ENCODE measurements at regions not wholly inside any gene's neighbourhood (a gene's known extent, or its start where the extent isn't known, plus 50 kb on each side); places are given as distances from the start of the nearest gene placed in this dataset.

- Histone ChIP-seq H3K4me3 (ENCODE audit: low read depth in 1 of 2, low read length in 1 of 2) (no peak overlapping the region), H3K27ac (no peak overlapping the region), H3K9me3 (no peaks in the 10 kb centered on the region), H3K4me1 (ENCODE audit: control insufficient read depth in 1 of 2, insufficient read depth in 1 of 2, low read depth in 1 of 2, low read length in 1 of 2) (no peaks in the 10 kb centered on the region), H3K27me3 (no peaks in the 10 kb centered on the region), H3K36me3 (no peaks in the 10 kb centered on the region)
- TF ChIP-seq, protein P1, sequence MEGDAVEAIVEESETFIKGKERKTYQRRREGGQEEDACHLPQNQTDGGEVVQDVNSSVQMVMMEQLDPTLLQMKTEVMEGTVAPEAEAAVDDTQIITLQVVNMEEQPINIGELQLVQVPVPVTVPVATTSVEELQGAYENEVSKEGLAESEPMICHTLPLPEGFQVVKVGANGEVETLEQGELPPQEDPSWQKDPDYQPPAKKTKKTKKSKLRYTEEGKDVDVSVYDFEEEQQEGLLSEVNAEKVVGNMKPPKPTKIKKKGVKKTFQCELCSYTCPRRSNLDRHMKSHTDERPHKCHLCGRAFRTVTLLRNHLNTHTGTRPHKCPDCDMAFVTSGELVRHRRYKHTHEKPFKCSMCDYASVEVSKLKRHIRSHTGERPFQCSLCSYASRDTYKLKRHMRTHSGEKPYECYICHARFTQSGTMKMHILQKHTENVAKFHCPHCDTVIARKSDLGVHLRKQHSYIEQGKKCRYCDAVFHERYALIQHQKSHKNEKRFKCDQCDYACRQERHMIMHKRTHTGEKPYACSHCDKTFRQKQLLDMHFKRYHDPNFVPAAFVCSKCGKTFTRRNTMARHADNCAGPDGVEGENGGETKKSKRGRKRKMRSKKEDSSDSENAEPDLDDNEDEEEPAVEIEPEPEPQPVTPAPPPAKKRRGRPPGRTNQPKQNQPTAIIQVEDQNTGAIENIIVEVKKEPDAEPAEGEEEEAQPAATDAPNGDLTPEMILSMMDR (IDR thresholded peaks at IDR 0.05) = no peak
These were observed 880.0 kb downstream of the SLC16A7 start for GRCh38 chr12:60475825-60476224.

- Histone ChIP-seq H3K27me3 (no peaks in the 10 kb centered on the region), H3K36me3 (no peaks in the 10 kb centered on the region), H3K9me3 (no peaks in the 10 kb centered on the region), H3K4me1 (ENCODE audit: control insufficient read depth in 1 of 2, insufficient read depth in 1 of 2, low read depth in 1 of 2, low read length in 1 of 2) (no peaks in the 10 kb centered on the region), H3K27ac (no peak overlapping the region), H3K4me3 (ENCODE audit: low read depth in 1 of 2, low read length in 1 of 2) (no peak overlapping the region)
- TF ChIP-seq, protein P1 (IDR thresholded peaks at IDR 0.05) = no peak
These were observed 891.5 kb downstream of the SLC16A7 start for GRCh38 chr12:60487284-60487683.

DNA sequence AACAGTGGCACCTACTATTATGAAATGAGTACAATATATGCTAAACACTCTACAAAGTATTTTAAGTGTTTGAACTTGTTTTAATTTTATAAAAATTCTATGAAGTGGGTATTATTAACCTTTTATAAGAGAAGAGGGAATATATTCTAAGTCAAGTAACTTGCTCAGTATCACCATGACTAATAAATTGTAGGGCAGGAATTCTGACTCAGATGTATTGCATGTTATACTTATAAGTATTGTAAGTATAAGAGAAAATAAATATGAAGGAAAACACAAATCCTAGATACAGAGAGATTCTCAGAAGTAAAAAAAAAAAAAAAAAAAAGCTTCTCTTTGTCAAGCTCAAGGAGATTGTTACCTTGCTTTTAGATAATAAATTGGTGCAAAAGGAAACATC lies 893.2 kb downstream of the SLC16A7 start:
- no peaks in the 10 kb centered on the region for H3K27me3 ChIP-seq
- no peak overlapping the region for H3K27ac ChIP-seq
- TF ChIP-seq, protein P1 (IDR thresholded peaks at IDR 0.05) = no peak
- H3K36me3 ChIP-seq = no peaks in the 10 kb centered on the region
- no peaks in the 10 kb centered on the region for H3K9me3 ChIP-seq
- no peak overlapping the region for H3K4me3 ChIP-seq (ENCODE audit: low read depth in 1 of 2, low read length in 1 of 2)
- no peaks in the 10 kb centered on the region for H3K4me1 ChIP-seq (ENCODE audit: control insufficient read depth in 1 of 2, insufficient read depth in 1 of 2, low read depth in 1 of 2, low read length in 1 of 2)

GRCh38 chr12:60494244-60494643 lies 898.4 kb downstream of the SLC16A7 start:
- H3K9me3 ChIP-seq = no peaks in the 10 kb centered on the region
- TF ChIP-seq, protein P1 (IDR thresholded peaks at IDR 0.05) = no peak
- no peaks in the 10 kb centered on the region for H3K4me1 ChIP-seq (ENCODE audit: control insufficient read depth in 1 of 2, insufficient read depth in 1 of 2, low read depth in 1 of 2, low read length in 1 of 2)
- H3K4me3 ChIP-seq (ENCODE audit: low read depth in 1 of 2, low read length in 1 of 2) = no peak overlapping the region
- no peaks in the 10 kb centered on the region for H3K27me3 ChIP-seq
- H3K27ac ChIP-seq = no peak overlapping the region
- no peaks in the 10 kb centered on the region for H3K36me3 ChIP-seq

DNA sequence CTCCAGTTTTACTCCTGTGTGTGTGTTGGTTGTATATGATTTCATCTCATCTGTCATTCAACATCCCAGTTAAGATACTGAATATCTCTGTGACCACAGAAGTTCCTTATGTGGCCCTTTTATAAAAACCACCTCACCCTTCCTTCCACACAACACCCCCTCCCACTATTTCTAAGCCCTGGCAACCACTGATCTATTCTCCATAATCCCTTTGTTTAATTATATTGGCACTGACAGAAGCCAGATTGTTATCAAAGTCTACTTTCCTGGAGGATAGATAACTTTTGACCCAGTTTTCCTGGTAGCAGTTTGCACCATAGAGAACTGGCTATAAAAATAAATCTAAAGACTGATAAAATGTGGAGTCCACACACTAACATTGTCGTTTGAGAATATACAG lies 902.8 kb downstream of the SLC16A7 start:
- TF ChIP-seq, protein P1 (IDR thresholded peaks at IDR 0.05) = no peak
- no peaks in the 10 kb centered on the region for H3K36me3 ChIP-seq
- H3K27ac ChIP-seq = no peak overlapping the region
- no peaks in the 10 kb centered on the region for H3K9me3 ChIP-seq
- no peak overlapping the region for H3K4me3 ChIP-seq (ENCODE audit: low read depth in 1 of 2, low read length in 1 of 2)
- no peaks in the 10 kb centered on the region for H3K4me1 ChIP-seq (ENCODE audit: control insufficient read depth in 1 of 2, insufficient read depth in 1 of 2, low read depth in 1 of 2, low read length in 1 of 2)
- no peaks in the 10 kb centered on the region for H3K27me3 ChIP-seq

Data from neutrophil (primary cell).